Astrocyte (in vitro differentiated cells and primary cell): ENCODE measurements at regions not wholly inside any gene's neighbourhood (a gene's known extent, or its start where the extent isn't known, plus 50 kb on each side); places are given as distances from the start of the nearest gene placed in this dataset.

Experiments used
- CTCF ChIP-seq: IDR thresholded peaks from 2 replicates; pipeline ENCODE4 v1.5.1; 2011; ENCODE audit warnings: low read depth, mild to moderate bottlenecking, inconsistent platforms, low read length, moderate library complexity; ENCODE audit not compliant: insufficient read depth
- EZH2 ChIP-seq: IDR thresholded peaks from 2 replicates; pipeline ENCODE4 v1.6.1; 2012; ENCODE audit warnings: mild to moderate bottlenecking, low read length, inconsistent platforms; ENCODE audit not compliant: insufficient read depth

DNA sequence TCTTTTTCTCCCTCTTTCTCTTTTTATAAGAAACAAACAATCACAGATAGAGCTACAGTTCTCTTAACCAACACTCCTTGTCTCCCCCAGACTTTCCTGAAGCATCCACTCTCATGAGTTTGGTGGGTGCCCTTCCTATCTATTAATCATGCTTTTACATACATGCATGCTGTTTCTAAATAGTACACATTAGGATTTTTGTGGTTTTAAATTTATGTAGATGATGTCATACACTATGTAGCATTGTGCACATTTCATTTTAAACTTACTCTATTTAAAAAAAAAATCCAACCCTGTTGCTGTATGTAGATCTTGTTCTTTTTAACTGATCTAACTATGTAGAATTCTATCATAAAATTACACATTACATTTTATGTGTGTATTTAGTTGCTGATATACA is 104.3 kb upstream of the MRPS22 start:
- TF ChIP-seq CTCF, result no peak
- TF ChIP-seq EZH2, result no peak
